ENCODE measurements at regions not wholly inside any gene's neighbourhood (a gene's known extent, or its start where the extent isn't known, plus 50 kb on each side); places are given as distances from the start of the nearest gene placed in this dataset.

- TF ChIP-seq ZNF274 (IDR thresholded peaks at IDR 0.05; ENCODE audit: borderline replicate concordance, low read depth, low read length) (no peak), GTF2B (IDR thresholded peaks at IDR 0.05; ENCODE audit: extremely low read depth, insufficient read length) (no peak), RAD21 (CRISPR knock-in tag; conservative IDR thresholded peaks at IDR 0.05 in 1 of 2, IDR thresholded peaks at IDR 0.05 in 1 of 2) (no peak), CHD1 (IDR thresholded peaks at IDR 0.05; ENCODE audit: low read length) (no peak), TBP (optimal IDR thresholded peaks at IDR 0.05; ENCODE audit: low read depth, low read length) (no peak), SMAD3 (CRISPR knock-in tag; conservative IDR thresholded peaks at IDR 0.05) (no peak), KLF16 (IDR thresholded peaks at IDR 0.05) (no peak)
- TF ChIP-seq, protein P1, sequence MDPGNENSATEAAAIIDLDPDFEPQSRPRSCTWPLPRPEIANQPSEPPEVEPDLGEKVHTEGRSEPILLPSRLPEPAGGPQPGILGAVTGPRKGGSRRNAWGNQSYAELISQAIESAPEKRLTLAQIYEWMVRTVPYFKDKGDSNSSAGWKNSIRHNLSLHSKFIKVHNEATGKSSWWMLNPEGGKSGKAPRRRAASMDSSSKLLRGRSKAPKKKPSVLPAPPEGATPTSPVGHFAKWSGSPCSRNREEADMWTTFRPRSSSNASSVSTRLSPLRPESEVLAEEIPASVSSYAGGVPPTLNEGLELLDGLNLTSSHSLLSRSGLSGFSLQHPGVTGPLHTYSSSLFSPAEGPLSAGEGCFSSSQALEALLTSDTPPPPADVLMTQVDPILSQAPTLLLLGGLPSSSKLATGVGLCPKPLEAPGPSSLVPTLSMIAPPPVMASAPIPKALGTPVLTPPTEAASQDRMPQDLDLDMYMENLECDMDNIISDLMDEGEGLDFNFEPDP (CRISPR knock-in tag; IDR thresholded peaks at IDR 0.05), result no peak
- TF ChIP-seq, protein P2, sequence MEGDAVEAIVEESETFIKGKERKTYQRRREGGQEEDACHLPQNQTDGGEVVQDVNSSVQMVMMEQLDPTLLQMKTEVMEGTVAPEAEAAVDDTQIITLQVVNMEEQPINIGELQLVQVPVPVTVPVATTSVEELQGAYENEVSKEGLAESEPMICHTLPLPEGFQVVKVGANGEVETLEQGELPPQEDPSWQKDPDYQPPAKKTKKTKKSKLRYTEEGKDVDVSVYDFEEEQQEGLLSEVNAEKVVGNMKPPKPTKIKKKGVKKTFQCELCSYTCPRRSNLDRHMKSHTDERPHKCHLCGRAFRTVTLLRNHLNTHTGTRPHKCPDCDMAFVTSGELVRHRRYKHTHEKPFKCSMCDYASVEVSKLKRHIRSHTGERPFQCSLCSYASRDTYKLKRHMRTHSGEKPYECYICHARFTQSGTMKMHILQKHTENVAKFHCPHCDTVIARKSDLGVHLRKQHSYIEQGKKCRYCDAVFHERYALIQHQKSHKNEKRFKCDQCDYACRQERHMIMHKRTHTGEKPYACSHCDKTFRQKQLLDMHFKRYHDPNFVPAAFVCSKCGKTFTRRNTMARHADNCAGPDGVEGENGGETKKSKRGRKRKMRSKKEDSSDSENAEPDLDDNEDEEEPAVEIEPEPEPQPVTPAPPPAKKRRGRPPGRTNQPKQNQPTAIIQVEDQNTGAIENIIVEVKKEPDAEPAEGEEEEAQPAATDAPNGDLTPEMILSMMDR (IDR thresholded peaks at IDR 0.05 in 2 of 3, conservative IDR thresholded peaks at IDR 0.05 in 1 of 3; ENCODE audit: insufficient read depth in 2 of 3, low read depth in 1 of 3, low read length in 3 of 3), result no peak
These were observed 101.1 kb upstream of the MYO16 start for GRCh38 chr13:108528303-108528702.

Measured in K562 (cell line).